Left renal cortex interstitium (tissue), 4 donors: ENCODE measurements at regions not wholly inside any gene's neighbourhood (a gene's known extent, or its start where the extent isn't known, plus 50 kb on each side); places are given as distances from the start of the nearest gene placed in this dataset.
"Not testable (repeated sequence)": the region's sequence is repeated elsewhere in the genome, so short reads cannot be mapped to it uniquely, and the experiment has no call there.

Experiments
- DNase-seq, 4 donors: peaks; one replicate each; pipeline ENCODE4 v3.0.0-alpha.2; 2013; ENCODE audit warnings: low read depth in 4 of 4, low spot score in 2 of 4, missing footprints in 1 of 4

- no peak for DNase-seq
These were observed 834.1 kb upstream of the C9orf72 start for GRCh38 chr9:28407351-28407750.

DNA sequence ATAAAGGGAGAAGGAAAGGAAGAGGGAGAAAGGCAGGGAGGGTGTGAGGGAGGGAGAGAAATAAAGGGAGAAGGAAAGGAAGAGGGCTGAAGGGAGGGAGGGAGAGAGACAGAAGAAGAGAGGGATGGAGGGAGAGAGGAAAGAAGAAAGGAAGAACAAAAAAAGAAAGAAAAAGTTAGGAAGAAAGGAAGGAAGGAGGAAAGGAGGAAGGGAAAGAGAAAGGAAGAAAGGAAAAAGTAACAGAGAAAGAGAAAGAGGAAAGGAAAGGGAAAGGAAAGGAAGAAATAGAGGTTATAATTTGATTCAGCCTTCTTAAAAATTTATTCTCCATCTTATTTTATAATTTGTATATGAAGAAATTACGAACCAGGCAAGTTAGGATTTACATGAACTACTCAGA, 836.6 kb upstream of the C9orf72 start:
- DNase-seq, result no peak

DNA sequence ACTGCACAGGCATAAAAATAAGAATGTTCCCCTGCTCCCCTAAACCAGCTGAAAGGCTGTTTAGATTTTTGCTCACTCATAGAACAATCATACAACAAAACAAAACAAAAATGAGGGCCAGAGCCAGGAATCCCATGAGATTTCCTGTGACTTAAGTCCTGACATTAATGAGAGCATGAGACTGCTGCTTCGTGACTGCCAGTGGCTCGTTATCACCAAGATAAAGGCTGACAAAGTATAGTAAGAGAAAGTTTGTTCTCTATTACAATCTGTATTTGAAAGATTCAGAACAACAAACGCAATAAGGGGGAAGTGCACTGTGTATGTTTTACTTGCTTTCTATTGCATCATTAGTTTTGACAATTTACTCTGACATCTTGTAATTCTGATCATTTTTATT, 837.1 kb upstream of the C9orf72 start:
- no peak for DNase-seq

GRCh38 chr9:28413471-28413870, 840.2 kb upstream of the C9orf72 start:
- DNase-seq, result no peak

DNA sequence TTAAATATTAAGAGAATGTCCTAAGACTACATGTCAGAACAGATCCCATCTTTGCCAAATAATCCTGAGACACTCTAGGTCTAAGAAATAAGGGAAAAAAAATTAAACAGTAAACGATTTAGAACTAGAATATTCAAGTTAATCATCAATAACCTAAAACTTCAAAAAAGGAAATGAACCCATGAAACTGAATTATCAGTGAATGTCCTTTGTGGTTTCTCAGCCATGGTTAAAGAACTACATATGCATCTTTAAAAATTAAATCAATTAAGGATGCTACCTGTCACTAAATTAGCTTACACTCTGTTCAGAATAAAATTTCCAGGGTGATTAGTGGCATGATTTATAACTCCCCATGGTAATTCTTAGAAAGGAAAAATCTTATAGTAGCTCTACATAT, 850.0 kb upstream of the C9orf72 start:
- DNase-seq, result no peak

- no peak for DNase-seq
These were observed 862.2 kb upstream of the C9orf72 start for GRCh38 chr9:28435456-28435855.

GRCh38 chr9:28439688-28440087, 866.4 kb upstream of the C9orf72 start:
- DNase-seq, result no peak

- DNase-seq, result no peak
These were observed 870.2 kb upstream of the C9orf72 start for GRCh38 chr9:28443461-28443860.

DNA sequence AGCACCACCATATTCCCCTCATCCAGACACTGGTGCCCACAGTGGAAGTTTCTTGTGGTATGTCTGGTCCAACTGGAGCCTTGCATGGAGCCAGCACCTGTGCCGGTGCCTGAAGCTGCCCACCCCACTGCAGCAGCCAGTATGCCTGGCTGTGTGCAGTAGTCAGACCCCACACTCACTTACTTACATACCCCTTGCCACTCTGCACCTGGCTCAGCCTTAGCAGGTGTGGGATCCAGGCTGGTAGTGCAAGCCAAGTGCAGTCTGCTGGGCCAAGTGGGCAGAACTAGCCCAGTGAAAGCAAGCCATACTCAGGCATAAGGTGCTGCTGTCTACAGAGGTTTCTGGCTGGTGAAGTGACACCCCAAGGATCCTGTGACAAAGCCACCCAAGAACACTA, 871.4 kb upstream of the C9orf72 start:
- no peak for DNase-seq

- DNase-seq, result no peak
These were observed 871.9 kb upstream of the C9orf72 start for GRCh38 chr9:28445211-28445610.

DNA sequence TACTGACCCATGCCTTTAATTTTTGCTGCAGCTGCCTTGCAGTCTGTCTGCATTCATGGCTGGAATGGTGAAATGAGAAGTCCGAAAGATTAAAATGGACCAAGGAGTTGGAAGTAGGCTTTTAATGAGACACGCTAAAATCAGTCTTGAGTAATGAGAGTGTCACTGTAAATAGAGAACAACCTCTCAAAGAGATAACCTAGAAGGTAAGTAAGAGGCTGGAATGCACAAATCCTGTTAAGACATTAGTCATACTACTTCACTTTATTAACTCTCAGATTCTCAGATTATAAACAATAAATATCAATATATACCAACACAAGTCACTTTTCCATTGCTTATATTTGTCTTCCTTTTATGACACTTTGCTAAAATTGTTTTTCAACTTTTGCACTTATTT, 880.6 kb upstream of the C9orf72 start:
- DNase-seq, result no peak

- DNase-seq, result no peak
These were observed 883.6 kb upstream of the C9orf72 start for GRCh38 chr9:28456861-28457260.

- DNase-seq, result no peak
These were observed 891.4 kb upstream of the C9orf72 start for GRCh38 chr9:28464481-28465216.

DNA sequence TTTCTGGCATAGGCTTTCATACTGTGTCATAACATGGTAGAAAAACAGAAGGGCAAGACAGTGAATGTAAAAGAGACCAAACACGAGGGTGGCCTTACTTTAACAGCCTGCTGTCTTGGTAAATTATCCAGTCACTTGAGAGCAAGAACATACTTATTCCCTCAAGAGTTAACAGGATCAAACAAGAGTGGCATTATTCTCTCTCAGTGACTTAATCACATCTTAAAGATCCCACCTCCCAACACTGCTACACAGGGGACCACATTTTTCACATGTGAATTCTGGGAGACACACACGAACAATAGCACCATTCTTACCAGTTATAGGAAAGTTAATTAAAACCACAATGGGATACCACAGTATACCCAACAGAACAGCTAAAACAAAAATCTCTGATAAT, 898.0 kb upstream of the C9orf72 start:
- DNase-seq, result no peak

DNA sequence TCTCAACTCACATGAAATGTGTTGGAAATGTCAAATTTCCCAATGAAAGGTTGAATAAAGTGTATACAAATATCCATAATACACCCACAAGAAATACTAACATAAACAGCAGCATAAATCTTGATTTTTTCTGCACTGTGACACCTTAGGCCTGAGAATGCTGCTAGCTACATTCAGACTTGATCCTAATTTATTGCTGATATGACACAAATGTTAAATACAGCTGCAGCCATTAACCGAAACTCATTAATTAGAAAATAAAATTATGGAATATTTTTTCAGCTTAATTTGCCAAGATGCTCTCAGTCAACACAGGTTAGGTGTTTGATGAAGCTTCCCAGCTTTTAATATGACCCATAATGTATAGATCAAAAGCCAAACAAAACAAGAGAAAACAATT, 914.3 kb upstream of the C9orf72 start:
- no peak for DNase-seq

GRCh38 chr9:28491121-28491520, 917.8 kb upstream of the C9orf72 start:
- DNase-seq, result no peak

- DNase-seq, result not testable (repeated sequence)
These were observed 924.9 kb upstream of the C9orf72 start for GRCh38 chr9:28498168-28498567.

DNA sequence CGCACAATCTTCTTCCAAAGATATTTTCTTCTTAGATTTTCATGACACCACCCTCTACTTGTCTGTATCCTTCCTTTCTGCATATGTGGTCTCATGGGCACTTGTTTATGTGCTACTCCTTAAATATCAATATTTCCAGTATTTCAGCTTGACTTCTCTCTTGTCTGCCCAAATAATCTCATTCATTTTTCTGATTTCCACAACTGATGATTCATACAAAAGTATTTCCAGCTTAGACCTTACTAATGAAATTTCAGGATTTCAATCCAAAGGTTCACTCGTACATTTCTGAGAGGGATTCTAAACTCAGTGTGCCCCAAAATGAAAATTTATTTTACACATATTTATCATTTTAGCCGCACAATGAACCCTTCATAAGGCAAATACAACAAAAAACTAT, 928.9 kb upstream of the C9orf72 start:
- DNase-seq, result no peak

DNA sequence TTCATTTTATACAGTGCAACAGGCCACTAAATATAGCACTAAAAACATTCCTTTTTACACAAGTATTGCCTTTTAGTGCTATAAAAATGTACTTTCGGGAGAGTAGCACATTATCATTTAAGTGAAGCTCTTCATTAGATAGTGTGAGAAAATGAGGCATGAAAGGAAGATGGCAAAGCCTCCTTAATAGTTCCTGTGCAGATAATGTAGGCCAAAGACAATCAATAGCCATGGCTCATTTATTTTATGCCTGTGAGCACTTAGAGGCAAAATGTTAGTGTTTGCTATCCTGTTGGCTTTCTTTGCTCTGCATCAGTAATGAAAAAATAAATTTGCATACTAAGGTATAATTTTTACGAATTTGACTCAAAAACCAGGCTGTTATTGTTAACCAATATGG, 929.5 kb upstream of the C9orf72 start:
- no peak for DNase-seq

GRCh38 chr9:28503573-28503972, 930.3 kb upstream of the C9orf72 start:
- no peak for DNase-seq

GRCh38 chr9:28518439-28518838, 945.2 kb upstream of the C9orf72 start:
- no peak for DNase-seq

- not testable (repeated sequence) for DNase-seq
These were observed 951.0 kb upstream of the C9orf72 start for GRCh38 chr9:28524309-28524708.

DNA sequence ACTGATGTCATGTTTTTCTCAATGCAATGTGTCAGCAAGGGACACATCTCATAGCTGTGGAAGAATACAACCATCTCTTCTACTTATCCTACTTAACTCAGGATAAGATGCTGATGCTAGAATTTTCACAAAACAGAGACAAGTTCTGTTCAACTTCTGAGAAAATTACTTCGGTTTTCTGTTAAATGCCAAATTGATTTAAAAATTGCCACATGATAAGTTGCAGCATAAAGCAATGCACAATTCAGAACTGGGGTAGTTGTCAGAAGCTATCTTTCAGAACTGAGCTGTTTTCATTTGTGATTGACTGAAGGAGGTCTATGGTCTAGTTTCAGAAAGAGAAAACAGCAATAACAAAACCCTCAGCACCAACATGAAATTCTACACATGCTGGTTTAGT, 954.8 kb upstream of the C9orf72 start:
- DNase-seq, result no peak
